Coronary artery (tissue), 2 donors: ENCODE measurements at regions not wholly inside any gene's neighbourhood (a gene's known extent, or its start where the extent isn't known, plus 50 kb on each side); places are given as distances from the start of the nearest gene placed in this dataset.

Source experiments
- DNase-seq: peaks from one replicate; pipeline ENCODE4 v3.0.0-alpha.2; 2017; ENCODE audit warnings: low spot score
- H3K27ac ChIP-seq, 2 donors: fragments of 200-600 bp; sonication (generic); one replicate each; pipeline ENCODE4 v1.5.1; 2016 to 2019
- H3K4me3 ChIP-seq: fragments of 200-600 bp; sonication (generic); 2 replicates; pipeline ENCODE4 v1.5.1; 2016; ENCODE audit warnings: mild to moderate bottlenecking, moderate library complexity
- CTCF ChIP-seq: fragments of 200-600 bp; sonication (generic); IDR thresholded peaks from one replicate; pipeline ENCODE4 v1.5.1; 2019; ENCODE audit warnings: antibody characterized with exemption

GRCh38 chr3:98972720-98973119 lies 71.2 kb upstream of the DCBLD2 start:
- no peak for DNase-seq

GRCh38 chr3:98972155-98972554 lies 70.7 kb upstream of the DCBLD2 start:
- H3K4me3 ChIP-seq = no peak overlapping the region
- no peak overlapping the region for H3K27ac ChIP-seq
- no peak for TF ChIP-seq CTCF
- DNase-seq = no peak

More at GRCh38 chr3:98972720-98973119, 71.2 kb upstream of the DCBLD2 start:
- no peak for TF ChIP-seq CTCF
- Histone ChIP-seq H3K27ac (no peak overlapping the region), H3K4me3 (no peak overlapping the region)

GRCh38 chr3:98971169-98971681 lies 69.7 kb upstream of the DCBLD2 start:
- H3K27ac ChIP-seq = no peak overlapping the region
- no peak for DNase-seq
- no peak overlapping the region for H3K4me3 ChIP-seq
- no peak for TF ChIP-seq CTCF

- H3K27ac ChIP-seq = no peak overlapping the region
- no peak for DNase-seq
- no peak for TF ChIP-seq CTCF
- no peak overlapping the region for H3K4me3 ChIP-seq
Observed at GRCh38 chr3:98969295-98969694, 67.8 kb upstream of the DCBLD2 start.

GRCh38 chr3:98968824-98969223 lies 67.3 kb upstream of the DCBLD2 start:
- Histone ChIP-seq H3K4me3 (no peak overlapping the region), H3K27ac (no peak overlapping the region)
- no peak for DNase-seq
- no peak for TF ChIP-seq CTCF

- no peak for DNase-seq
- no peak for TF ChIP-seq CTCF
- Histone ChIP-seq H3K4me3 (no peak overlapping the region), H3K27ac (no peak overlapping the region)
Observed at GRCh38 chr3:98968347-98968746, 66.9 kb upstream of the DCBLD2 start.

- Histone ChIP-seq H3K27ac (no peak overlapping the region), H3K4me3 (no peak overlapping the region)
- TF ChIP-seq CTCF = no peak
- no peak for DNase-seq
Observed at GRCh38 chr3:98967758-98968157, 66.3 kb upstream of the DCBLD2 start.
